MM.1S (cell line): ENCODE measurements at regions not wholly inside any gene's neighbourhood (a gene's known extent, or its start where the extent isn't known, plus 50 kb on each side); places are given as distances from the start of the nearest gene placed in this dataset.

Source experiments
- DNase-seq: peaks from one replicate; pipeline ENCODE4 v3.0.0-alpha.2; 2015
- H2AFZ ChIP-seq: fragments of 300-600 bp; sonication (generic); 2 replicates; pipeline ENCODE4 v1.6.0; 2016; ENCODE audit warnings: antibody characterized with exemption, low read length
- H3F3A ChIP-seq: fragments of 300-600 bp; sonication (generic); 2 replicates; pipeline ENCODE4 v1.6.1; 2016; ENCODE audit warnings: mild to moderate bottlenecking, antibody characterized with exemption, low read length, moderate library complexity, mixed read lengths; ENCODE audit not compliant: insufficient read depth
- H3K27ac ChIP-seq: fragments of 300-600 bp; sonication (generic); 2 replicates; pipeline ENCODE4 v1.5.1; 2016; ENCODE audit warnings: mild to moderate bottlenecking, low read length
- H3K27me3 ChIP-seq: fragments of 300-600 bp; sonication (generic); replicated peaks from 2 replicates; pipeline ENCODE4 v1.6.0; 2016; ENCODE audit warnings: low read length; ENCODE audit not compliant: insufficient read depth
- H3K36me3 ChIP-seq: fragments of 300-600 bp; sonication (generic); replicated peaks from 2 replicates; pipeline ENCODE4 v1.6.1; 2016; ENCODE audit warnings: mild to moderate bottlenecking, low read length, mixed read lengths; ENCODE audit not compliant: insufficient read depth
- H3K4me1 ChIP-seq: fragments of 300-600 bp; sonication (generic); 2 replicates; pipeline ENCODE4 v1.6.1; 2016; ENCODE audit warnings: low read length, mixed read lengths
- H3K4me2 ChIP-seq: fragments of 300-600 bp; sonication (generic); 2 replicates; pipeline ENCODE4 v1.6.0; 2016; ENCODE audit warnings: low read depth, low read length
- H3K4me3 ChIP-seq: fragments of 300-600 bp; sonication (generic); 2 replicates; pipeline ENCODE4 v1.5.1; 2016; ENCODE audit warnings: low read length, mixed read lengths
- H3K79me2 ChIP-seq: fragments of 300-600 bp; sonication (generic); 2 replicates; pipeline ENCODE4 v1.6.1; 2016; ENCODE audit warnings: mixed run types, low read length, mixed read lengths
- H3K9ac ChIP-seq: fragments of 300-600 bp; sonication (generic); 2 replicates; pipeline ENCODE4 v1.6.1; 2016; ENCODE audit warnings: low read length, mixed read lengths
- H3K9me2 ChIP-seq: fragments of 300-600 bp; sonication (generic); replicated peaks from 2 replicates; pipeline ENCODE4 v1.6.1; 2016; ENCODE audit warnings: mild to moderate bottlenecking, low read length, mixed read lengths; ENCODE audit not compliant: insufficient read depth
- H3K9me3 ChIP-seq: fragments of 300-600 bp; sonication (generic); replicated peaks from 2 replicates; pipeline ENCODE4 v1.6.1; 2016; ENCODE audit warnings: mild to moderate bottlenecking, low read length, mixed read lengths; ENCODE audit not compliant: insufficient read depth
- H4K20me1 ChIP-seq: fragments of 300-600 bp; sonication (generic); 2 replicates; pipeline ENCODE4 v1.6.1; 2016; ENCODE audit warnings: mild to moderate bottlenecking, low read length, moderate library complexity, mixed read lengths; ENCODE audit not compliant: insufficient read depth
- CTCF ChIP-seq: fragments of 300-600 bp; sonication (generic); IDR thresholded peaks from 2 replicates; pipeline ENCODE4 v1.5.1; 2016; ENCODE audit warnings: antibody characterized with exemption, low read length, mixed read lengths
- EZH2 ChIP-seq: fragments of 300-600 bp; sonication (generic); optimal IDR thresholded peaks from 2 replicates; pipeline ENCODE3; 2017; ENCODE audit warnings: low read depth, mild to moderate bottlenecking, antibody characterized with exemption, low read length, mixed read lengths
- EZH2phosphoT487 ChIP-seq: fragments of 300-600 bp; sonication (generic); IDR thresholded peaks from 2 replicates; pipeline ENCODE4 v1.6.1; 2018; ENCODE audit warnings: antibody characterized with exemption, low read length

- no peaks in the 10 kb centered on the region for H3K27me3 ChIP-seq
- no peaks in the 10 kb centered on the region for H3K9me3 ChIP-seq
- no peaks in the 10 kb centered on the region for H3K4me1 ChIP-seq
- no peaks in the 10 kb centered on the region for H3K36me3 ChIP-seq
- no peaks in the 10 kb centered on the region for H3K79me2 ChIP-seq
- no peaks in the 10 kb centered on the region for H4K20me1 ChIP-seq
- no peak for DNase-seq
- no peak overlapping the region for H3K9ac ChIP-seq
- H2AFZ ChIP-seq, result no peak overlapping the region
- H3F3A ChIP-seq, result no peaks in the 10 kb centered on the region
- TF ChIP-seq EZH2, result no peak
- TF ChIP-seq EZH2phosphoT487, result no peak
- no peak for TF ChIP-seq CTCF
- H3K27ac ChIP-seq, result no peak overlapping the region
- no peaks in the 10 kb centered on the region for H3K9me2 ChIP-seq
- no peak overlapping the region for H3K4me2 ChIP-seq
- no peak overlapping the region for H3K4me3 ChIP-seq
Measured at GRCh38 chr7:28358423-28358868, 53.9 kb upstream of the CREB5 start.

GRCh38 chr7:28360739-28361138 lies 51.6 kb upstream of the CREB5 start:
- H3K9ac ChIP-seq, result no peak overlapping the region
- H3K4me1 ChIP-seq, result no peaks in the 10 kb centered on the region
- H3K9me2 ChIP-seq, result no peaks in the 10 kb centered on the region
- H4K20me1 ChIP-seq, result no peaks in the 10 kb centered on the region
- H3F3A ChIP-seq, result no peaks in the 10 kb centered on the region
- no peaks in the 10 kb centered on the region for H3K36me3 ChIP-seq
- no peak overlapping the region for H3K4me3 ChIP-seq
- no peak overlapping the region for H3K4me2 ChIP-seq
- no peaks in the 10 kb centered on the region for H3K9me3 ChIP-seq
- no peak for DNase-seq
- H3K27me3 ChIP-seq, result no peaks in the 10 kb centered on the region
- no peak overlapping the region for H3K27ac ChIP-seq
- H3K79me2 ChIP-seq, result no peaks in the 10 kb centered on the region
- TF ChIP-seq EZH2phosphoT487 (no peak), EZH2 (no peak), CTCF (no peak)
- no peak overlapping the region for H2AFZ ChIP-seq

- no peak overlapping the region for H3K4me2 ChIP-seq
- no peaks in the 10 kb centered on the region for H3F3A ChIP-seq
- no peak overlapping the region for H3K9ac ChIP-seq
- no peak for TF ChIP-seq EZH2
- TF ChIP-seq CTCF, result no peak
- no peak for TF ChIP-seq EZH2phosphoT487
- no peaks in the 10 kb centered on the region for H3K9me3 ChIP-seq
- no peaks in the 10 kb centered on the region for H3K36me3 ChIP-seq
- no peaks in the 10 kb centered on the region for H3K79me2 ChIP-seq
- no peak for DNase-seq
- H3K4me1 ChIP-seq, result no peaks in the 10 kb centered on the region
- no peak overlapping the region for H2AFZ ChIP-seq
- H3K27ac ChIP-seq, result no peak overlapping the region
- no peaks in the 10 kb centered on the region for H4K20me1 ChIP-seq
- no peaks in the 10 kb centered on the region for H3K9me2 ChIP-seq
- H3K27me3 ChIP-seq, result no peaks in the 10 kb centered on the region
- no peak overlapping the region for H3K4me3 ChIP-seq
Measured at GRCh38 chr7:28361551-28361950, 50.8 kb upstream of the CREB5 start.
